A673 (cell line): ENCODE measurements at regions not wholly inside any gene's neighbourhood (a gene's known extent, or its start where the extent isn't known, plus 50 kb on each side); places are given as distances from the start of the nearest gene placed in this dataset.

Experiments
- EZH2 ChIP-seq: fragments of 200-600 bp; sonication (generic); IDR thresholded peaks from 2 replicates; pipeline ENCODE4 v1.6.1; 2017; ENCODE audit warnings: borderline replicate concordance, low read depth, mild to moderate bottlenecking, mixed read lengths, antibody characterized with exemption, low read length; ENCODE audit not compliant: poor library complexity, severe bottlenecking
- TF ChIP-seq, protein P1 (sequence below): fragments of 300-800, 200-600 bp; sonication (generic); conservative IDR thresholded peaks from 2 replicates; pipeline ENCODE4 v1.5.1; 2017; ENCODE audit warnings: low read depth, mild to moderate bottlenecking, antibody characterized with exemption, low read length, moderate library complexity, mixed read lengths

GRCh38 chr2:220707261-220707660 lies 864.8 kb downstream of the EPHA4 start:
- TF ChIP-seq, protein P1, sequence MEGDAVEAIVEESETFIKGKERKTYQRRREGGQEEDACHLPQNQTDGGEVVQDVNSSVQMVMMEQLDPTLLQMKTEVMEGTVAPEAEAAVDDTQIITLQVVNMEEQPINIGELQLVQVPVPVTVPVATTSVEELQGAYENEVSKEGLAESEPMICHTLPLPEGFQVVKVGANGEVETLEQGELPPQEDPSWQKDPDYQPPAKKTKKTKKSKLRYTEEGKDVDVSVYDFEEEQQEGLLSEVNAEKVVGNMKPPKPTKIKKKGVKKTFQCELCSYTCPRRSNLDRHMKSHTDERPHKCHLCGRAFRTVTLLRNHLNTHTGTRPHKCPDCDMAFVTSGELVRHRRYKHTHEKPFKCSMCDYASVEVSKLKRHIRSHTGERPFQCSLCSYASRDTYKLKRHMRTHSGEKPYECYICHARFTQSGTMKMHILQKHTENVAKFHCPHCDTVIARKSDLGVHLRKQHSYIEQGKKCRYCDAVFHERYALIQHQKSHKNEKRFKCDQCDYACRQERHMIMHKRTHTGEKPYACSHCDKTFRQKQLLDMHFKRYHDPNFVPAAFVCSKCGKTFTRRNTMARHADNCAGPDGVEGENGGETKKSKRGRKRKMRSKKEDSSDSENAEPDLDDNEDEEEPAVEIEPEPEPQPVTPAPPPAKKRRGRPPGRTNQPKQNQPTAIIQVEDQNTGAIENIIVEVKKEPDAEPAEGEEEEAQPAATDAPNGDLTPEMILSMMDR, result no peak
- no peak for TF ChIP-seq EZH2
